ENCODE measurements at regions not wholly inside any gene's neighbourhood (a gene's known extent, or its start where the extent isn't known, plus 50 kb on each side); places are given as distances from the start of the nearest gene placed in this dataset.

GRCh38 chr10:44435196-44435595, 50.3 kb upstream of the CXCL12 start:
- H3K27ac ChIP-seq, result no peak overlapping the region
- H3K4me1 ChIP-seq (replicated peaks in 1 of 2), result no peaks in the 10 kb centered on the region
- in situ Hi-C loops (cut with MboI; ENCODE audit: low pct_unique_long_range_greater_than_20kb in 2 of 9, low sequenced_read_pairs in 9 of 9, unreplicated experiment in 9 of 9), result no loop called here
- ATAC-seq (replicated peaks in 6 of 8), result no peak
- H3K4me3 ChIP-seq, result no peak overlapping the region
- WGBS, 10 experiments, result 42 to 80% (median 60%) methylated on average over 1 to 5 of the region's 7 CpGs; no CpG with 5 or more reads in 3 of the 10 experiments

- 29% methylated on average over 1 of the region's 1 CpG; no CpG with 5 or more reads in 9 of the 10 experiments for WGBS, 10 experiments
- ATAC-seq (replicated peaks in 6 of 8), result no peak
- in situ Hi-C loops (cut with MboI; ENCODE audit: low pct_unique_long_range_greater_than_20kb in 2 of 9, low sequenced_read_pairs in 9 of 9, unreplicated experiment in 9 of 9), result no loop called here
- H3K27ac ChIP-seq, result no peak overlapping the region
- H3K4me3 ChIP-seq, result no peak overlapping the region
- H3K4me1 ChIP-seq (replicated peaks in 1 of 2), result no peaks in the 10 kb centered on the region
Observed at GRCh38 chr10:44436240-44436639, 51.3 kb upstream of the CXCL12 start.

GRCh38 chr10:44437840-44438511, 53.1 kb upstream of the CXCL12 start:
- no peak overlapping the region for H3K27ac ChIP-seq
- 20 to 100% (median 73%) methylated on average over 1 to 3 of the region's 4 CpGs; no CpG with 5 or more reads in 3 of the 10 experiments for WGBS, 10 experiments
- H3K4me1 ChIP-seq (replicated peaks in 1 of 2), result no peaks in the 10 kb centered on the region
- in situ Hi-C loops (cut with MboI; ENCODE audit: low pct_unique_long_range_greater_than_20kb in 2 of 9, low sequenced_read_pairs in 9 of 9, unreplicated experiment in 9 of 9), result no loop called here
- peak in 1 of 8 experiments; percentile 40 for ATAC-seq (replicated peaks in 6 of 8)
- no peak overlapping the region for H3K4me3 ChIP-seq

GRCh38 chr10:44439239-44439957, 54.5 kb upstream of the CXCL12 start:
- WGBS, 10 experiments, result 50 to 89% methylated on average over 1 to 7 of the region's 8 CpGs; no CpG with 5 or more reads in 8 of the 10 experiments
- in situ Hi-C loops (cut with MboI; ENCODE audit: low pct_unique_long_range_greater_than_20kb in 2 of 9, low sequenced_read_pairs in 9 of 9, unreplicated experiment in 9 of 9), result no loop called here
- Histone ChIP-seq H3K27ac (no peak overlapping the region), H3K4me1 (replicated peaks in 1 of 2) (no peaks in the 10 kb centered on the region), H3K4me3 (no peak overlapping the region)
- ATAC-seq (replicated peaks in 6 of 8), result no peak

GRCh38 chr10:44439958-44440244, 55.0 kb upstream of the CXCL12 start:
- no peak for ATAC-seq (replicated peaks in 6 of 8)
- in situ Hi-C loops (cut with MboI; ENCODE audit: low pct_unique_long_range_greater_than_20kb in 2 of 9, low sequenced_read_pairs in 9 of 9, unreplicated experiment in 9 of 9), result no loop called here
- H3K4me1 ChIP-seq (replicated peaks in 1 of 2), result no peaks in the 10 kb centered on the region
- no peak overlapping the region for H3K4me3 ChIP-seq
- no peak overlapping the region for H3K27ac ChIP-seq
- 0 to 63% (median 33%) methylated on average over 1 to 3 of the region's 5 CpGs; no CpG with 5 or more reads in 5 of the 10 experiments for WGBS, 10 experiments

- in situ Hi-C loops (cut with MboI; ENCODE audit: low pct_unique_long_range_greater_than_20kb in 2 of 9, low sequenced_read_pairs in 9 of 9, unreplicated experiment in 9 of 9), result no loop called here
- Histone ChIP-seq H3K4me1 (replicated peaks in 1 of 2) (no peaks in the 10 kb centered on the region), H3K27ac (no peak overlapping the region), H3K4me3 (no peak overlapping the region)
- ATAC-seq (replicated peaks in 6 of 8), result no peak
- 57 to 100% (median 83%) methylated on average over 1 to 2 of the region's 2 CpGs; no CpG with 5 or more reads in 4 of the 10 experiments for WGBS, 10 experiments
Observed at GRCh38 chr10:44457259-44457658, 72.4 kb upstream of the CXCL12 start.

- ATAC-seq (replicated peaks in 6 of 8), result peak in 1 of 8 experiments; percentile 12
- Histone ChIP-seq H3K27ac (no peak overlapping the region), H3K4me3 (no peak overlapping the region), H3K4me1 (replicated peaks in 1 of 2) (peaks cover 0 to 7% of the 10 kb centered on the region in 2 donors)
- in situ Hi-C loops (cut with MboI; ENCODE audit: low pct_unique_long_range_greater_than_20kb in 2 of 9, low sequenced_read_pairs in 9 of 9, unreplicated experiment in 9 of 9), result no loop called here
- WGBS, 10 experiments, result 0 to 100% (median 71%) methylated on average over 1 to 5 of the region's 7 CpGs; no CpG with 5 or more reads in 4 of the 10 experiments
Observed at GRCh38 chr10:44458671-44459413, 73.9 kb upstream of the CXCL12 start.

- Histone ChIP-seq H3K4me3 (no peak overlapping the region), H3K27ac (no peak overlapping the region), H3K4me1 (replicated peaks in 1 of 2) (peaks cover 5 to 9% of the 10 kb centered on the region in 2 donors)
- in situ Hi-C loops (cut with MboI; ENCODE audit: low pct_unique_long_range_greater_than_20kb in 2 of 9, low sequenced_read_pairs in 9 of 9, unreplicated experiment in 9 of 9), result no loop called here
- 0 to 76% (median 33%) methylated on average over 1 to 2 of the region's 2 CpGs; no CpG with 5 or more reads in 1 of the 10 experiments for WGBS, 10 experiments
- ATAC-seq (replicated peaks in 6 of 8), result no peak
Observed at GRCh38 chr10:44459671-44460070, 74.8 kb upstream of the CXCL12 start.

GRCh38 chr10:44460416-44460815, 75.5 kb upstream of the CXCL12 start:
- in situ Hi-C loops (cut with MboI; ENCODE audit: low pct_unique_long_range_greater_than_20kb in 2 of 9, low sequenced_read_pairs in 9 of 9, unreplicated experiment in 9 of 9), result no loop called here
- ATAC-seq (replicated peaks in 6 of 8), result no peak
- H3K4me3 ChIP-seq, result no peak overlapping the region
- peaks cover 5 to 10% of the 10 kb centered on the region in 2 donors for H3K4me1 ChIP-seq (replicated peaks in 1 of 2)
- WGBS, 10 experiments, result 20 to 100% (median 86%) methylated on average over 1 of the region's 1 CpG; no CpG with 5 or more reads in 5 of the 10 experiments
- no peak overlapping the region for H3K27ac ChIP-seq

GRCh38 chr10:44462338-44462914, 77.5 kb upstream of the CXCL12 start:
- H3K4me1 ChIP-seq (replicated peaks in 1 of 2), result peaks cover 5 to 15% of the 10 kb centered on the region in 2 donors
- no peak overlapping the region for H3K4me3 ChIP-seq
- no peak for ATAC-seq (replicated peaks in 6 of 8)
- in situ Hi-C loops (cut with MboI; ENCODE audit: low pct_unique_long_range_greater_than_20kb in 2 of 9, low sequenced_read_pairs in 9 of 9, unreplicated experiment in 9 of 9), result no loop called here
- H3K27ac ChIP-seq, result no peak overlapping the region
- 69 to 94% (median 79%) methylated on average over 2 to 6 of the region's 7 CpGs; no CpG with 5 or more reads in 3 of the 10 experiments for WGBS, 10 experiments

GRCh38 chr10:44463511-44464121, 78.7 kb upstream of the CXCL12 start:
- Histone ChIP-seq H3K27ac (no peak overlapping the region), H3K4me1 (replicated peaks in 1 of 2) (peaks cover 5 to 15% of the 10 kb centered on the region in 2 donors), H3K4me3 (no peak overlapping the region)
- in situ Hi-C loops (cut with MboI; ENCODE audit: low pct_unique_long_range_greater_than_20kb in 2 of 9, low sequenced_read_pairs in 9 of 9, unreplicated experiment in 9 of 9), result no loop called here
- 0 to 55% (median 12%) methylated on average over 1 to 6 of the region's 6 CpGs for WGBS, 10 experiments
- peak in 7 of 8 experiments; percentile 40 to 84 (median 56) for ATAC-seq (replicated peaks in 6 of 8)

- Histone ChIP-seq H3K4me3 (no peak overlapping the region), H3K27ac (no peak overlapping the region), H3K4me1 (replicated peaks in 1 of 2) (peaks cover 5 to 15% of the 10 kb centered on the region in 2 donors)
- 0 to 50% (median 43%) methylated on average over 1 to 2 of the region's 2 CpGs; no CpG with 5 or more reads in 2 of the 10 experiments for WGBS, 10 experiments
- in situ Hi-C loops (cut with MboI; ENCODE audit: low pct_unique_long_range_greater_than_20kb in 2 of 9, low sequenced_read_pairs in 9 of 9, unreplicated experiment in 9 of 9), result no loop called here
- ATAC-seq (replicated peaks in 6 of 8), result no peak
Observed at GRCh38 chr10:44464503-44464902, 79.6 kb upstream of the CXCL12 start.

Measured in motor neuron (in vitro differentiated cells).